Mammary epithelial cell (primary cell): ENCODE measurements at regions not wholly inside any gene's neighbourhood (a gene's known extent, or its start where the extent isn't known, plus 50 kb on each side); places are given as distances from the start of the nearest gene placed in this dataset.

ENCODE experiments used
- EZH2 ChIP-seq: IDR thresholded peaks from 2 replicates; pipeline ENCODE4 v1.6.1; 2012; ENCODE audit warnings: low read length, inconsistent platforms, borderline replicate concordance
- TF ChIP-seq, protein P1 (sequence below), 2 donors: IDR thresholded peaks in 1 of 2; conservative IDR thresholded peaks in 1 of 2; 2 replicates each; pipeline ENCODE4 v1.5.1; 2011 to 2012; ENCODE audit warnings: inconsistent platforms in 2 of 2, low read length in 2 of 2, mild to moderate bottlenecking in 2 of 2, control low read depth in 1 of 2, low read depth in 1 of 2; ENCODE audit not compliant: insufficient read depth in 1 of 2; ENCODE audit errors: extremely low read depth in 1 of 2

DNA sequence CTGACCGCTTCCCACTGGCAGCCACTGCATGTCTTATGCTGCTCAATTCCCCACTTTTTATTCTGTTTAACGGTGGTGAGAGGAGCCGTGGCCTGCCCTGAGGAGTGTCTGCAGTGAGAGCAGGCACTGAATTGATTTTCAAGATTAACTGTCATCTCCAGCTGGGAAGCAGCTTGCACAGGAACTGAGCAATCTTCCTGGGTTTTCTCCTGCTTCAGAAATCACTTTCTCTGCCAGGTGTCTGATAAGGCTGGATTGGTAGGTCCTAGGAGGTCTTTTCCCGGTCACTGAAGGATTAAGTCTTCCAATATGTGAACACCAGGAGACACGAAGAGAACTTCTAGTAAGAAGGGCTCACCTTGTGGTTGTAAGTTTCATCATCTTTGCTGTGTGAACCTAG lies 181.1 kb upstream of the RAD23B start:
- TF ChIP-seq, protein P1, sequence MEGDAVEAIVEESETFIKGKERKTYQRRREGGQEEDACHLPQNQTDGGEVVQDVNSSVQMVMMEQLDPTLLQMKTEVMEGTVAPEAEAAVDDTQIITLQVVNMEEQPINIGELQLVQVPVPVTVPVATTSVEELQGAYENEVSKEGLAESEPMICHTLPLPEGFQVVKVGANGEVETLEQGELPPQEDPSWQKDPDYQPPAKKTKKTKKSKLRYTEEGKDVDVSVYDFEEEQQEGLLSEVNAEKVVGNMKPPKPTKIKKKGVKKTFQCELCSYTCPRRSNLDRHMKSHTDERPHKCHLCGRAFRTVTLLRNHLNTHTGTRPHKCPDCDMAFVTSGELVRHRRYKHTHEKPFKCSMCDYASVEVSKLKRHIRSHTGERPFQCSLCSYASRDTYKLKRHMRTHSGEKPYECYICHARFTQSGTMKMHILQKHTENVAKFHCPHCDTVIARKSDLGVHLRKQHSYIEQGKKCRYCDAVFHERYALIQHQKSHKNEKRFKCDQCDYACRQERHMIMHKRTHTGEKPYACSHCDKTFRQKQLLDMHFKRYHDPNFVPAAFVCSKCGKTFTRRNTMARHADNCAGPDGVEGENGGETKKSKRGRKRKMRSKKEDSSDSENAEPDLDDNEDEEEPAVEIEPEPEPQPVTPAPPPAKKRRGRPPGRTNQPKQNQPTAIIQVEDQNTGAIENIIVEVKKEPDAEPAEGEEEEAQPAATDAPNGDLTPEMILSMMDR (conservative IDR thresholded peaks at IDR 0.05 in 1 of 2, IDR thresholded peaks at IDR 0.05 in 1 of 2; ENCODE audit: extremely low read depth in 1 of 2, insufficient read depth in 1 of 2, low read depth in 1 of 2, low read length in 2 of 2): no peak
- TF ChIP-seq EZH2: no peak
